ENCODE measurements at regions not wholly inside any gene's neighbourhood (a gene's known extent, or its start where the extent isn't known, plus 50 kb on each side); places are given as distances from the start of the nearest gene placed in this dataset.

DNA sequence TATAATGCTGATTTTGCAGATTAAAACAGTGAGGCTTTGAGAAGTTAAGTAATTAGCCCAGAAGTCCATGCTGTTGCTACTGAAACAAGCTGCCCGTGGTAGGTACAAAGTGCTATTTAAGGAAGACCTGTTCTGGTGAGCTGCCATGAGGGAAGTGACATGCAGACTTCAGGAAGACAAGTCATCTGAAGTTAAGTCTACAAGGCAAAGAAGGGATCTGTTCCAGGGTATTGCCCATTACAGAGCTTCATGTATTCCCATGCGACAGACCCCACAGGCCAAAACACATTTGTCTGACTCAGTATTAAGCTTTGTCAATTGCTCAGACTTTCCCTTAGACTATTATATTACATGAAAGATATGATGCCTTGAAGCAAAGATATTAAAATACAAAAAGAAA is 520.8 kb downstream of the FBXO15 start:
- TF ChIP-seq EZH2 (IDR thresholded peaks at IDR 0.05; ENCODE audit: low read depth, unreplicated experiment) (no peak), POLR2AphosphoS5 (IDR thresholded peaks at IDR 0.05; ENCODE audit: low read depth) (no peak), EZH2phosphoT487 (IDR thresholded peaks at IDR 0.05; ENCODE audit: unreplicated experiment) (no peak), JUNB (IDR thresholded peaks at IDR 0.05; ENCODE audit: unreplicated experiment) (no peak), CREB1 (CRISPR knock-in tag; IDR thresholded peaks at IDR 0.05; ENCODE audit: low read depth) (no peak)
- TF ChIP-seq, protein P1, sequence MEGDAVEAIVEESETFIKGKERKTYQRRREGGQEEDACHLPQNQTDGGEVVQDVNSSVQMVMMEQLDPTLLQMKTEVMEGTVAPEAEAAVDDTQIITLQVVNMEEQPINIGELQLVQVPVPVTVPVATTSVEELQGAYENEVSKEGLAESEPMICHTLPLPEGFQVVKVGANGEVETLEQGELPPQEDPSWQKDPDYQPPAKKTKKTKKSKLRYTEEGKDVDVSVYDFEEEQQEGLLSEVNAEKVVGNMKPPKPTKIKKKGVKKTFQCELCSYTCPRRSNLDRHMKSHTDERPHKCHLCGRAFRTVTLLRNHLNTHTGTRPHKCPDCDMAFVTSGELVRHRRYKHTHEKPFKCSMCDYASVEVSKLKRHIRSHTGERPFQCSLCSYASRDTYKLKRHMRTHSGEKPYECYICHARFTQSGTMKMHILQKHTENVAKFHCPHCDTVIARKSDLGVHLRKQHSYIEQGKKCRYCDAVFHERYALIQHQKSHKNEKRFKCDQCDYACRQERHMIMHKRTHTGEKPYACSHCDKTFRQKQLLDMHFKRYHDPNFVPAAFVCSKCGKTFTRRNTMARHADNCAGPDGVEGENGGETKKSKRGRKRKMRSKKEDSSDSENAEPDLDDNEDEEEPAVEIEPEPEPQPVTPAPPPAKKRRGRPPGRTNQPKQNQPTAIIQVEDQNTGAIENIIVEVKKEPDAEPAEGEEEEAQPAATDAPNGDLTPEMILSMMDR (conservative IDR thresholded peaks at IDR 0.05; ENCODE audit: low read depth in 2 of 2): no peak
- TF ChIP-seq, protein P2, sequence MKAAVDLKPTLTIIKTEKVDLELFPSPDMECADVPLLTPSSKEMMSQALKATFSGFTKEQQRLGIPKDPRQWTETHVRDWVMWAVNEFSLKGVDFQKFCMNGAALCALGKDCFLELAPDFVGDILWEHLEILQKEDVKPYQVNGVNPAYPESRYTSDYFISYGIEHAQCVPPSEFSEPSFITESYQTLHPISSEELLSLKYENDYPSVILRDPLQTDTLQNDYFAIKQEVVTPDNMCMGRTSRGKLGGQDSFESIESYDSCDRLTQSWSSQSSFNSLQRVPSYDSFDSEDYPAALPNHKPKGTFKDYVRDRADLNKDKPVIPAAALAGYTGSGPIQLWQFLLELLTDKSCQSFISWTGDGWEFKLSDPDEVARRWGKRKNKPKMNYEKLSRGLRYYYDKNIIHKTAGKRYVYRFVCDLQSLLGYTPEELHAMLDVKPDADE (IDR thresholded peaks at IDR 0.05): no peak
- TF ChIP-seq, protein P3, sequence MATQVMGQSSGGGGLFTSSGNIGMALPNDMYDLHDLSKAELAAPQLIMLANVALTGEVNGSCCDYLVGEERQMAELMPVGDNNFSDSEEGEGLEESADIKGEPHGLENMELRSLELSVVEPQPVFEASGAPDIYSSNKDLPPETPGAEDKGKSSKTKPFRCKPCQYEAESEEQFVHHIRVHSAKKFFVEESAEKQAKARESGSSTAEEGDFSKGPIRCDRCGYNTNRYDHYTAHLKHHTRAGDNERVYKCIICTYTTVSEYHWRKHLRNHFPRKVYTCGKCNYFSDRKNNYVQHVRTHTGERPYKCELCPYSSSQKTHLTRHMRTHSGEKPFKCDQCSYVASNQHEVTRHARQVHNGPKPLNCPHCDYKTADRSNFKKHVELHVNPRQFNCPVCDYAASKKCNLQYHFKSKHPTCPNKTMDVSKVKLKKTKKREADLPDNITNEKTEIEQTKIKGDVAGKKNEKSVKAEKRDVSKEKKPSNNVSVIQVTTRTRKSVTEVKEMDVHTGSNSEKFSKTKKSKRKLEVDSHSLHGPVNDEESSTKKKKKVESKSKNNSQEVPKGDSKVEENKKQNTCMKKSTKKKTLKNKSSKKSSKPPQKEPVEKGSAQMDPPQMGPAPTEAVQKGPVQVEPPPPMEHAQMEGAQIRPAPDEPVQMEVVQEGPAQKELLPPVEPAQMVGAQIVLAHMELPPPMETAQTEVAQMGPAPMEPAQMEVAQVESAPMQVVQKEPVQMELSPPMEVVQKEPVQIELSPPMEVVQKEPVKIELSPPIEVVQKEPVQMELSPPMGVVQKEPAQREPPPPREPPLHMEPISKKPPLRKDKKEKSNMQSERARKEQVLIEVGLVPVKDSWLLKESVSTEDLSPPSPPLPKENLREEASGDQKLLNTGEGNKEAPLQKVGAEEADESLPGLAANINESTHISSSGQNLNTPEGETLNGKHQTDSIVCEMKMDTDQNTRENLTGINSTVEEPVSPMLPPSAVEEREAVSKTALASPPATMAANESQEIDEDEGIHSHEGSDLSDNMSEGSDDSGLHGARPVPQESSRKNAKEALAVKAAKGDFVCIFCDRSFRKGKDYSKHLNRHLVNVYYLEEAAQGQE (IDR thresholded peaks at IDR 0.05; ENCODE audit: unreplicated experiment): no peak
- TF ChIP-seq, protein P4, sequence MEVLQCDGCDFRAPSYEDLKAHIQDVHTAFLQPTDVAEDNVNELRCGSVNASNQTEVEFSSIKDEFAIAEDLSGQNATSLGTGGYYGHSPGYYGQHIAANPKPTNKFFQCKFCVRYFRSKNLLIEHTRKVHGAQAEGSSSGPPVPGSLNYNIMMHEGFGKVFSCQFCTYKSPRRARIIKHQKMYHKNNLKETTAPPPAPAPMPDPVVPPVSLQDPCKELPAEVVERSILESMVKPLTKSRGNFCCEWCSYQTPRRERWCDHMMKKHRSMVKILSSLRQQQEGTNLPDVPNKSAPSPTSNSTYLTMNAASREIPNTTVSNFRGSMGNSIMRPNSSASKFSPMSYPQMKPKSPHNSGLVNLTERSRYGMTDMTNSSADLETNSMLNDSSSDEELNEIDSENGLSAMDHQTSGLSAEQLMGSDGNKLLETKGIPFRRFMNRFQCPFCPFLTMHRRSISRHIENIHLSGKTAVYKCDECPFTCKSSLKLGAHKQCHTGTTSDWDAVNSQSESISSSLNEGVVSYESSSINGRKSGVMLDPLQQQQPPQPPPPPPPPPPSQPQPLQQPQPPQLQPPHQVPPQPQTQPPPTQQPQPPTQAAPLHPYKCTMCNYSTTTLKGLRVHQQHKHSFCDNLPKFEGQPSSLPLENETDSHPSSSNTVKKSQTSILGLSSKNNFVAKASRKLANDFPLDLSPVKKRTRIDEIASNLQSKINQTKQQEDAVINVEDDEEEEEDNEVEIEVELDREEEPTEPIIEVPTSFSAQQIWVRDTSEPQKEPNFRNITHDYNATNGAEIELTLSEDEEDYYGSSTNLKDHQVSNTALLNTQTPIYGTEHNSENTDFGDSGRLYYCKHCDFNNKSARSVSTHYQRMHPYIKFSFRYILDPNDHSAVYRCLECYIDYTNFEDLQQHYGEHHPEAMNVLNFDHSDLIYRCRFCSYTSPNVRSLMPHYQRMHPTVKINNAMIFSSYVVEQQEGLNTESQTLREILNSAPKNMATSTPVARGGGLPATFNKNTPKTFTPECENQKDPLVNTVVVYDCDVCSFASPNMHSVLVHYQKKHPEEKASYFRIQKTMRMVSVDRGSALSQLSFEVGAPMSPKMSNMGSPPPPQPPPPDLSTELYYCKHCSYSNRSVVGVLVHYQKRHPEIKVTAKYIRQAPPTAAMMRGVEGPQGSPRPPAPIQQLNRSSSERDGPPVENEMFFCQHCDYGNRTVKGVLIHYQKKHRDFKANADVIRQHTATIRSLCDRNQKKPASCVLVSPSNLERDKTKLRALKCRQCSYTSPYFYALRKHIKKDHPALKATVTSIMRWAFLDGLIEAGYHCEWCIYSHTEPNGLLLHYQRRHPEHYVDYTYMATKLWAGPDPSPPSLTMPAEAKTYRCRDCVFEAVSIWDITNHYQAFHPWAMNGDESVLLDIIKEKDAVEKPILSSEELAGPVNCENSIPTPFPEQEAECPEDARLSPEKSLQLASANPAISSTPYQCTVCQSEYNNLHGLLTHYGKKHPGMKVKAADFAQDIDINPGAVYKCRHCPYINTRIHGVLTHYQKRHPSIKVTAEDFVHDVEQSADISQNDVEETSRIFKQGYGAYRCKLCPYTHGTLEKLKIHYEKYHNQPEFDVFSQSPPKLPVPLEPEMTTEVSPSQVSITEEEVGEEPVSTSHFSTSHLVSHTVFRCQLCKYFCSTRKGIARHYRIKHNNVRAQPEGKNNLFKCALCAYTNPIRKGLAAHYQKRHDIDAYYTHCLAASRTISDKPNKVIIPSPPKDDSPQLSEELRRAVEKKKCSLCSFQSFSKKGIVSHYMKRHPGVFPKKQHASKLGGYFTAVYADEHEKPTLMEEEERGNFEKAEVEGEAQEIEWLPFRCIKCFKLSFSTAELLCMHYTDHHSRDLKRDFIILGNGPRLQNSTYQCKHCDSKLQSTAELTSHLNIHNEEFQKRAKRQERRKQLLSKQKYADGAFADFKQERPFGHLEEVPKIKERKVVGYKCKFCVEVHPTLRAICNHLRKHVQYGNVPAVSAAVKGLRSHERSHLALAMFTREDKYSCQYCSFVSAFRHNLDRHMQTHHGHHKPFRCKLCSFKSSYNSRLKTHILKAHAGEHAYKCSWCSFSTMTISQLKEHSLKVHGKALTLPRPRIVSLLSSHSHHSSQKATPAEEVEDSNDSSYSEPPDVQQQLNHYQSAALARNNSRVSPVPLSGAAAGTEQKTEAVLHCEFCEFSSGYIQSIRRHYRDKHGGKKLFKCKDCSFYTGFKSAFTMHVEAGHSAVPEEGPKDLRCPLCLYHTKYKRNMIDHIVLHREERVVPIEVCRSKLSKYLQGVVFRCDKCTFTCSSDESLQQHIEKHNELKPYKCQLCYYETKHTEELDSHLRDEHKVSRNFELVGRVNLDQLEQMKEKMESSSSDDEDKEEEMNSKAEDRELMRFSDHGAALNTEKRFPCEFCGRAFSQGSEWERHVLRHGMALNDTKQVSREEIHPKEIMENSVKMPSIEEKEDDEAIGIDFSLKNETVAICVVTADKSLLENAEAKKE (CRISPR knock-in tag; IDR thresholded peaks at IDR 0.05): no peak

Measured in GM23338 (cell line).